ENCODE measurements at regions not wholly inside any gene's neighbourhood (a gene's known extent, or its start where the extent isn't known, plus 50 kb on each side); places are given as distances from the start of the nearest gene placed in this dataset.

- DNase-seq: no peak
- Histone ChIP-seq H4K20me1 (ENCODE audit: insufficient read depth, low read length) (no peaks in the 10 kb centered on the region), H3K4me2 (ENCODE audit: low read depth, low read length) (no peak overlapping the region), H3K27me3 (replicated peaks; ENCODE audit: insufficient read depth, low read length) (no peaks in the 10 kb centered on the region), H3K36me3 (replicated peaks; ENCODE audit: insufficient read depth, low read length) (no peaks in the 10 kb centered on the region), H3K79me2 (ENCODE audit: low read length) (no peaks in the 10 kb centered on the region), H3K4me3 (ENCODE audit: low read length) (no peak overlapping the region), H3K27ac (ENCODE audit: low read length) (no peak overlapping the region), H3K9me3 (replicated peaks; ENCODE audit: insufficient read depth, low read length) (no peaks in the 10 kb centered on the region), H3F3A (ENCODE audit: insufficient read depth, low read length) (no peaks in the 10 kb centered on the region), H3K9me2 (replicated peaks; ENCODE audit: insufficient read depth, low read length) (no peaks in the 10 kb centered on the region), H3K9ac (ENCODE audit: low read length) (no peak overlapping the region), H2AFZ (ENCODE audit: low read length) (no peak overlapping the region), H3K4me1 (ENCODE audit: low read length) (no peaks in the 10 kb centered on the region)
- TF ChIP-seq EZH2 (optimal IDR thresholded peaks at IDR 0.05; ENCODE audit: low read depth, low read length) (no peak), EZH2phosphoT487 (IDR thresholded peaks at IDR 0.05; ENCODE audit: low read length) (no peak), CTCF (IDR thresholded peaks at IDR 0.05; ENCODE audit: low read length) (no peak)
Measured at GRCh38 chr5:117201001-117201400, 626.4 kb upstream of the SEMA6A start.

DNA sequence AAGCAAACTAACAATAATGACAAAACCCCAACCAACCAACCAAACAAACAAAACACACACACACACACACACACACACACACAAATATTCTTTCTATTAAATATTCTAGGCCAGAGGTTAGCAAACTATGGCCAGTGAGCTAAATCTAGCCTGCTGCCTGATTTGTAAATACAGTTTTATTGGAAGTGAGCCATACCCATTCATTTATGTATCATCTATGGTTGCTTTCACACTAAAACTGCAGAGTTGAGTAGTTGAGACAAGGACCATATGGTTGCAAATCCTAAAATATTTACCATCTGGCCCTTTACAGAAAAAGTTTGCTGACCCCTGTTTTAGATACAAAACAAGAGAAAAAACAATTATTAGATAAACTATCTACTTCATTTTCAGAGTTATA is 620.5 kb upstream of the SEMA6A start:
- H3K36me3 ChIP-seq (replicated peaks; ENCODE audit: insufficient read depth, low read length): no peaks in the 10 kb centered on the region
- H3K79me2 ChIP-seq (ENCODE audit: low read length): no peaks in the 10 kb centered on the region
- H3K4me3 ChIP-seq (ENCODE audit: low read length): no peak overlapping the region
- no peaks in the 10 kb centered on the region for H3K9me3 ChIP-seq (replicated peaks; ENCODE audit: insufficient read depth, low read length)
- H4K20me1 ChIP-seq (ENCODE audit: insufficient read depth, low read length): no peaks in the 10 kb centered on the region
- H3K9me2 ChIP-seq (replicated peaks; ENCODE audit: insufficient read depth, low read length): no peaks in the 10 kb centered on the region
- no peaks in the 10 kb centered on the region for H3K27me3 ChIP-seq (replicated peaks; ENCODE audit: insufficient read depth, low read length)
- H3K27ac ChIP-seq (ENCODE audit: low read length): no peak overlapping the region
- no peaks in the 10 kb centered on the region for H3F3A ChIP-seq (ENCODE audit: insufficient read depth, low read length)
- H2AFZ ChIP-seq (ENCODE audit: low read length): no peak overlapping the region
- no peak for TF ChIP-seq EZH2phosphoT487 (IDR thresholded peaks at IDR 0.05; ENCODE audit: low read length)
- no peak for TF ChIP-seq CTCF (IDR thresholded peaks at IDR 0.05; ENCODE audit: low read length)
- TF ChIP-seq EZH2 (optimal IDR thresholded peaks at IDR 0.05; ENCODE audit: low read depth, low read length): no peak
- H3K4me2 ChIP-seq (ENCODE audit: low read depth, low read length): no peak overlapping the region
- no peak overlapping the region for H3K9ac ChIP-seq (ENCODE audit: low read length)
- DNase-seq: no peak
- no peaks in the 10 kb centered on the region for H3K4me1 ChIP-seq (ENCODE audit: low read length)

- Histone ChIP-seq H3K36me3 (replicated peaks; ENCODE audit: insufficient read depth, low read length) (no peaks in the 10 kb centered on the region), H2AFZ (ENCODE audit: low read length) (no peak overlapping the region), H3K4me3 (ENCODE audit: low read length) (no peak overlapping the region), H3K27me3 (replicated peaks; ENCODE audit: insufficient read depth, low read length) (no peaks in the 10 kb centered on the region), H3F3A (ENCODE audit: insufficient read depth, low read length) (no peaks in the 10 kb centered on the region), H3K9me3 (replicated peaks; ENCODE audit: insufficient read depth, low read length) (no peaks in the 10 kb centered on the region), H3K27ac (ENCODE audit: low read length) (no peak overlapping the region), H3K9ac (ENCODE audit: low read length) (no peak overlapping the region), H3K79me2 (ENCODE audit: low read length) (no peaks in the 10 kb centered on the region), H3K9me2 (replicated peaks; ENCODE audit: insufficient read depth, low read length) (no peaks in the 10 kb centered on the region), H3K4me2 (ENCODE audit: low read depth, low read length) (no peak overlapping the region), H4K20me1 (ENCODE audit: insufficient read depth, low read length) (no peaks in the 10 kb centered on the region), H3K4me1 (ENCODE audit: low read length) (no peaks in the 10 kb centered on the region)
- TF ChIP-seq EZH2 (optimal IDR thresholded peaks at IDR 0.05; ENCODE audit: low read depth, low read length) (no peak), CTCF (IDR thresholded peaks at IDR 0.05; ENCODE audit: low read length) (no peak), EZH2phosphoT487 (IDR thresholded peaks at IDR 0.05; ENCODE audit: low read length) (no peak)
- no peak for DNase-seq
Measured at GRCh38 chr5:117191251-117191650, 616.6 kb upstream of the SEMA6A start.
